ENCODE measurements at regions not wholly inside any gene's neighbourhood (a gene's known extent, or its start where the extent isn't known, plus 50 kb on each side); places are given as distances from the start of the nearest gene placed in this dataset.

DNA sequence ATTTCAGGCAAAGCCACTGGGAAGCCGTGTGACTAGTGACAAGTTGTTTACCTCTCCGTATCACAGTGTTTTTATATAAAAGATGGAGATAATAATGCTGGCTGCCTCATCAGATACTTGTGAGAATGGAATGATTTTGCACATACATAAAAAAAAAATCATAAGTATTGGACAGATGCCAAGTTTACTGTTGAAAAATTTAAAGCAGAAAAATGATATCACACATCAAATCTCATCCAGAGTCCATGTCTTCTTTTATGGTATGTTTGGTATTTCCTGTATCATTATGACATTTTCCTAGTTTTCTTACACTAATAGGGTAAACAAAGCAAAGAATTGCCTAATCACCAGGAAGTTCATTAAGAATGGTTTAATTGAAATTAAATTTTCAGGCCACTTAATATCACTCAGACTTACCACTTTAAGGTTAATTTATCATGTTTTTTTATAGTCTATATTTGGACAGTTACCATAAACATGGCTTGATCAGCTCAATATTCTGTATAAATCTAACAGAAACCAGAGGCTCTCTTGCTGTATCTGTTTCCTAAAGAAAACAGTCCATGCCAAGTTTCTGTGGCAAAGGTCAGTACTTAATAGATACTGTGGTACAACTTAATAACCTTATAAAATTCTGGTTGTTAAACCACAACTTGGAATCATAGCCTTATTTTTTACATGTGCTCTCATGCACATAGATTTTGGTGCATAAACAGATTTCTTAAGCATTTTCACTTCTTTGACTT is 656.5 kb upstream of the RIOK2 start:
- no peak for TF ChIP-seq LEF1 (IDR thresholded peaks at IDR 0.05; ENCODE audit: borderline replicate concordance)
- no peak for TF ChIP-seq FOXK2 (IDR thresholded peaks at IDR 0.05)
- no peak for TF ChIP-seq HDGF (IDR thresholded peaks at IDR 0.05; ENCODE audit: borderline replicate concordance)
- TF ChIP-seq ELF4 (IDR thresholded peaks at IDR 0.05): no peak
- TF ChIP-seq BHLHE40 (IDR thresholded peaks at IDR 0.05; ENCODE audit: borderline replicate concordance): no peak
- no peak for TF ChIP-seq FOXA1 (IDR thresholded peaks at IDR 0.05)
- no peak for TF ChIP-seq ZNF384 (IDR thresholded peaks at IDR 0.05)
- TF ChIP-seq L3MBTL2 (conservative IDR thresholded peaks at IDR 0.05): no peak
- no peak for TF ChIP-seq TARDBP (IDR thresholded peaks at IDR 0.05)
- TF ChIP-seq SP1 (IDR thresholded peaks at IDR 0.05): no peak
- no peak for TF ChIP-seq NFRKB (IDR thresholded peaks at IDR 0.05)
- no peak for TF ChIP-seq FOXM1 (IDR thresholded peaks at IDR 0.05; ENCODE audit: borderline replicate concordance)
- no peak for TF ChIP-seq SUZ12 (IDR thresholded peaks at IDR 0.05)
- TF ChIP-seq, protein P1, sequence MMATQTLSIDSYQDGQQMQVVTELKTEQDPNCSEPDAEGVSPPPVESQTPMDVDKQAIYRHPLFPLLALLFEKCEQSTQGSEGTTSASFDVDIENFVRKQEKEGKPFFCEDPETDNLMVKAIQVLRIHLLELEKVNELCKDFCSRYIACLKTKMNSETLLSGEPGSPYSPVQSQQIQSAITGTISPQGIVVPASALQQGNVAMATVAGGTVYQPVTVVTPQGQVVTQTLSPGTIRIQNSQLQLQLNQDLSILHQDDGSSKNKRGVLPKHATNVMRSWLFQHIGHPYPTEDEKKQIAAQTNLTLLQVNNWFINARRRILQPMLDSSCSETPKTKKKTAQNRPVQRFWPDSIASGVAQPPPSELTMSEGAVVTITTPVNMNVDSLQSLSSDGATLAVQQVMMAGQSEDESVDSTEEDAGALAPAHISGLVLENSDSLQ (IDR thresholded peaks at IDR 0.05): no peak
- no peak for TF ChIP-seq CTBP1 (IDR thresholded peaks at IDR 0.05; ENCODE audit: borderline replicate concordance)
- TF ChIP-seq ARNT (IDR thresholded peaks at IDR 0.05): no peak
- DNase-seq (ENCODE audit: extremely low spot score): no peak
- ChIA-PET CTCF (no interaction called here), POLR2A (no interaction called here)

DNA sequence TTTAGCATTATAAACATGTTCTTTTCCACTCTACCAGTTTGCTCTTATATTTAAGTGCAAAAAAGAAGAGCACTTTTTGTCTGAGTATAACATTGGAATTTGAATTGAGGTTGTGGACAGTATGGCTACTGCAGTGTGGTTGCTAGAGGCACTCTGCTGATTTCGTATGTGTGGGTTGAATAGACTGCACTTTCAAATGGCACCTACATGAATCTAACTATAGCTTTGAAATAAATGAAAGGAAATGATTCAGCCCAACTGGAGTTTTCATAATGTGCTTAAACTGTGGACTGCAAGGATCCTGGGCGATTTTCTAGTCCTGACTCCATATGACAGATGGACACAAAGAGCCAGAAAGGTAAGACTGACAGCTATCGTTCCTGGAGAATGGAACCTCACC is 657.6 kb upstream of the RIOK2 start:
- ChIA-PET CTCF (no interaction called here), POLR2A (no interaction called here)
- DNase-seq (ENCODE audit: extremely low spot score): no peak
- no peak for TF ChIP-seq FOXA1 (IDR thresholded peaks at IDR 0.05)
- no peak for TF ChIP-seq TARDBP (IDR thresholded peaks at IDR 0.05)
- no peak for TF ChIP-seq LEF1 (IDR thresholded peaks at IDR 0.05; ENCODE audit: borderline replicate concordance)
- no peak for TF ChIP-seq BHLHE40 (IDR thresholded peaks at IDR 0.05; ENCODE audit: borderline replicate concordance)
- no peak for TF ChIP-seq HDGF (IDR thresholded peaks at IDR 0.05; ENCODE audit: borderline replicate concordance)
- TF ChIP-seq FOXK2 (IDR thresholded peaks at IDR 0.05): no peak
- no peak for TF ChIP-seq SUZ12 (IDR thresholded peaks at IDR 0.05)
- TF ChIP-seq L3MBTL2 (conservative IDR thresholded peaks at IDR 0.05): no peak
- TF ChIP-seq ELF4 (IDR thresholded peaks at IDR 0.05): no peak
- TF ChIP-seq CTBP1 (IDR thresholded peaks at IDR 0.05; ENCODE audit: borderline replicate concordance): no peak
- TF ChIP-seq SP1 (IDR thresholded peaks at IDR 0.05): no peak
- no peak for TF ChIP-seq ARNT (IDR thresholded peaks at IDR 0.05)
- TF ChIP-seq NFRKB (IDR thresholded peaks at IDR 0.05): no peak
- TF ChIP-seq ZNF384 (IDR thresholded peaks at IDR 0.05): no peak
- no peak for TF ChIP-seq FOXM1 (IDR thresholded peaks at IDR 0.05; ENCODE audit: borderline replicate concordance)
- TF ChIP-seq, protein P1 (IDR thresholded peaks at IDR 0.05): no peak

DNA sequence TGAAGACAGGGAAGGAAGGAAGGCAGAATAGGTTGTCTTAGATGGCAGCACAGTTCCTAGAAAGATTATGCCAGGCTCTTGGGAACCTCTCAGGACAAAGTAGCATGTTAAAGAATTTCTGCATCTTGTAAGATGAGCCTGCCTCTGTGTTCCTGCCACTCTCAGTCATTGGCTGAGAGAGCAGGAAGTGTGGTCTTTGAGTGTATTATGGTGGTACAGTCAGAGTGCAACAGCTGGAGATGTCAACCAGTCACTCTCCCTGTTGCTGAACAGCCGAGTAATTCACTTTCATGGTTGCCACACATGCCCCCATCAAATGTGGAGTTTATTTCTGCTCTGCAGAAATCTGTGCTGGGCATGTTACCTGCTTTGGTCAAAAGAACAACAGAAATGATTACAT is 659.6 kb upstream of the RIOK2 start:
- TF ChIP-seq SUZ12 (IDR thresholded peaks at IDR 0.05): no peak
- ChIA-PET POLR2A (no interaction called here), CTCF (no interaction called here)
- no peak for DNase-seq (ENCODE audit: extremely low spot score)

- DNase-seq (ENCODE audit: extremely low spot score): no peak
- TF ChIP-seq FOXA1 (IDR thresholded peaks at IDR 0.05) (no peak), BHLHE40 (IDR thresholded peaks at IDR 0.05; ENCODE audit: borderline replicate concordance) (no peak), CTBP1 (IDR thresholded peaks at IDR 0.05; ENCODE audit: borderline replicate concordance) (no peak), ZNF384 (IDR thresholded peaks at IDR 0.05) (no peak), FOXK2 (IDR thresholded peaks at IDR 0.05) (no peak), FOXM1 (IDR thresholded peaks at IDR 0.05; ENCODE audit: borderline replicate concordance) (no peak), TARDBP (IDR thresholded peaks at IDR 0.05) (no peak), HDGF (IDR thresholded peaks at IDR 0.05; ENCODE audit: borderline replicate concordance) (no peak), ARNT (IDR thresholded peaks at IDR 0.05) (no peak)
- ChIA-PET POLR2A (no interaction called here), CTCF (no interaction called here)
Measured at GRCh38 chr5:97844797-97845196, 661.8 kb upstream of the RIOK2 start.

DNA sequence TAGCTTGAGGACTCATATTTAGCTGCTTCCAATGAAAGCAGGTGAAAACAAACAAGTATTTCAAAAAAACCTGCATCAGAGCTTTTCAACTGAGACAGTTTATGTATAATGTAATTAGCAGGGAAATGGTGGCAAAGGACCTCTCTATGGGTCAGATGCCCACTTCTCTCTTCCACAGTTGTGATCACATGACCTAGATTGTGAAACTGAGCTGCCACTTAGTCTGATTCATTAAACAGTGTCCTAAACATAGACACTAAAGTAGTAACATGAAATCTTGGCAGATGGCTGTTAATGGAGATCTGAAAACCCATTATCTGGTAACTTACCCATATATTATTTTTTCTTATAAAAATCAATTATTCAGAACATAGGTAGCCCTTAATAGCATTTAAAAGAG is 663.6 kb upstream of the RIOK2 start:
- TF ChIP-seq ZNF384 (IDR thresholded peaks at IDR 0.05): no peak
- no peak for TF ChIP-seq SUZ12 (IDR thresholded peaks at IDR 0.05)
- no peak for TF ChIP-seq TARDBP (IDR thresholded peaks at IDR 0.05)
- TF ChIP-seq NFRKB (IDR thresholded peaks at IDR 0.05): no peak
- no peak for TF ChIP-seq LEF1 (IDR thresholded peaks at IDR 0.05; ENCODE audit: borderline replicate concordance)
- no peak for TF ChIP-seq BHLHE40 (IDR thresholded peaks at IDR 0.05; ENCODE audit: borderline replicate concordance)
- TF ChIP-seq ARNT (IDR thresholded peaks at IDR 0.05): no peak
- TF ChIP-seq, protein P1 (IDR thresholded peaks at IDR 0.05): no peak
- TF ChIP-seq ELF4 (IDR thresholded peaks at IDR 0.05): no peak
- no peak for TF ChIP-seq FOXK2 (IDR thresholded peaks at IDR 0.05)
- no peak for TF ChIP-seq FOXM1 (IDR thresholded peaks at IDR 0.05; ENCODE audit: borderline replicate concordance)
- no peak for DNase-seq (ENCODE audit: extremely low spot score)
- CTCF ChIA-PET: no interaction called here
- POLR2A ChIA-PET: no interaction called here

DNA sequence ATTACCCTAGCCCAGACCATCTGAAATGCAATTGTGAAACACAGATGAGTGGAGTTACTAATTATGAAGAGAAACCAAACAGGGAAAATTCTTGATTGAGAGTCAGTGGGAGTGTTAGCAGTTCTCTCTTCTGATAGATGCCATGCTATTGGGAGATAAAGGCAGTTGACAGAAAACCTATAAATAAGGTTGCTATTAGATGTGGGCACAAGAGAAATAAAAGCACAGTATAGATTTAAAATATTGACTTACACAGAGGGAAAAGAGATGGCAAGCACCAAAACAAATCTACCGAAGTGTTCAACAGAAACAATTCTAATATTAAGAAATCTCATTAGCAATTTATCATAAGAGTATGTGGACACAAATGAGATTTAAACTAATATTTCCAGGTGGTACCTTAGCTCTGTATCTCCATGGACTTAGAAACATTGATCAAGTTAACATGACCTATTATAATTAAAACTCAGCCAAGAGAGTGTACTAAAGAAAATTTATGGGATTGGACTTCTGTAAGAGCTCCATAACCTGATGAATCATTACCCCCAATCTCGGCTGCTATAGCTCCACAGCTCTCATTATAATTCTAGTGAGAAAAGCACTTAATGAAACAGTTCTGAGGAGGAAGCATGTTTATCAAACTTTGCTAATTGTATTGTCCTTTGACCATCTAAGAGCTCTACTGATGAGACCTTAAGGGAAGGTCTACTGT is 665.0 kb upstream of the RIOK2 start:
- POLR2A ChIA-PET: no interaction called here
- TF ChIP-seq ZNF384 (IDR thresholded peaks at IDR 0.05) (no peak), FOXM1 (IDR thresholded peaks at IDR 0.05; ENCODE audit: borderline replicate concordance) (no peak)
- CTCF ChIA-PET: no interaction called here
- no peak for DNase-seq (ENCODE audit: extremely low spot score)
